ENCODE measurements at regions not wholly inside any gene's neighbourhood (a gene's known extent, or its start where the extent isn't known, plus 50 kb on each side); places are given as distances from the start of the nearest gene placed in this dataset.

DNA sequence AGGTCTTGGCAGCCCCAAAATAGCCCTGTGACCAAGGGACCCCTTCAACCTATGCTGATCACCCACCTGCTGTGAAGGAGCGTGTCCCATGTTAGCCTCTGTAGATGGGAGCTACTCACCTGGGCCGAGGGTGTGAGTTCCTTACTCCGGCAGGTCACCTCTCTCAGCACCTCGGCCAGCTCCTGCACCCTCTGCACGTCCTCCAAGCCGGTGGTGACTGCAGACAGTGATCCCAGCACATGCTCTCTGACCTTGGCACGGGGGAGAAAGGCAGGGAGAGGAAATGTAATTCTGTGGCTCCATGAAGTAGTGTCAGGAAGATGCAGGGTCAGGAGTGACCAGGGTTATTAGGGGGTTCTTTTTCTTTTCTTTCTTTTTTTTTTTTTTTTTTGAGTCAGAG, 67.7 kb upstream of the BCO1 start:
- DNase-seq = peak in 1 of 3 donors; percentile 28
- 29 to 33% methylated on average over 7 of the region's 7 CpGs for WGBS, 2 donors

DNA sequence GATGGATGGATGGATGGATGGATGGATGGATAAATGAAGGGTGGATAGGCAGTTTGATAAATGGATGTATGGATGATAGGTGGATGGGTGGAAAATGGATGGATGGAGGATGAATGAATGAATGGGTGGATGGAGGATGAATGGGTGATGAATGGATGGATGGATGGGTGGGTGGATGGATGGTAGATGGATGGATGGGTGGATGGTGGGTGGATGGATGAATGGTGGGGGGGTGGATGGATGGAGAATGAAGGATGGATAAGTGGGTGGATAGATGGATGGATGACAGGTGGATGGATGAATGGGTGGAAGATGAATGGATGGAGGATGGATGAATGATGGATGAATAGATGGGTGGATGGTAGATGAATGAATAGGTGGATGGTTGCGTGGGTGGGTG, 70.1 kb upstream of the BCO1 start:
- TF ChIP-seq, protein P1, sequence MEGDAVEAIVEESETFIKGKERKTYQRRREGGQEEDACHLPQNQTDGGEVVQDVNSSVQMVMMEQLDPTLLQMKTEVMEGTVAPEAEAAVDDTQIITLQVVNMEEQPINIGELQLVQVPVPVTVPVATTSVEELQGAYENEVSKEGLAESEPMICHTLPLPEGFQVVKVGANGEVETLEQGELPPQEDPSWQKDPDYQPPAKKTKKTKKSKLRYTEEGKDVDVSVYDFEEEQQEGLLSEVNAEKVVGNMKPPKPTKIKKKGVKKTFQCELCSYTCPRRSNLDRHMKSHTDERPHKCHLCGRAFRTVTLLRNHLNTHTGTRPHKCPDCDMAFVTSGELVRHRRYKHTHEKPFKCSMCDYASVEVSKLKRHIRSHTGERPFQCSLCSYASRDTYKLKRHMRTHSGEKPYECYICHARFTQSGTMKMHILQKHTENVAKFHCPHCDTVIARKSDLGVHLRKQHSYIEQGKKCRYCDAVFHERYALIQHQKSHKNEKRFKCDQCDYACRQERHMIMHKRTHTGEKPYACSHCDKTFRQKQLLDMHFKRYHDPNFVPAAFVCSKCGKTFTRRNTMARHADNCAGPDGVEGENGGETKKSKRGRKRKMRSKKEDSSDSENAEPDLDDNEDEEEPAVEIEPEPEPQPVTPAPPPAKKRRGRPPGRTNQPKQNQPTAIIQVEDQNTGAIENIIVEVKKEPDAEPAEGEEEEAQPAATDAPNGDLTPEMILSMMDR (IDR thresholded peaks at IDR 0.05; ENCODE audit: control extremely low read depth, extremely low read depth) = no peak
- no peak overlapping the region for H3K27ac ChIP-seq (ENCODE audit: low read depth in 1 of 2, low read length in 1 of 2)
- peaks cover 0 to 5% (median 0%) of the 10 kb centered on the region in 4 donors for H3K9me3 ChIP-seq (ENCODE audit: control insufficient read depth in 4 of 4, insufficient read depth in 3 of 4, low read length in 3 of 4)
- no peaks in the 10 kb centered on the region for H3K27me3 ChIP-seq (ENCODE audit: control insufficient read depth in 3 of 3, insufficient read depth in 3 of 3, low read length in 2 of 3)
- H3K36me3 ChIP-seq (ENCODE audit: control insufficient read depth in 4 of 4, insufficient read depth in 4 of 4, low read length in 4 of 4) = no peaks in the 10 kb centered on the region
- ATAC-seq (ENCODE audit: insufficient read depth, low FRiP score) (no peak), DNase-seq (no peak)
- no peak overlapping the region for H3K9ac ChIP-seq (ENCODE audit: insufficient read depth in 1 of 2, low read length in 2 of 2)
- WGBS, 2 donors = 89 to 90% methylated on average over 1 of the region's 1 CpG
- no peak overlapping the region for H3K4me3 ChIP-seq
- H3K4me1 ChIP-seq (ENCODE audit: control insufficient read depth in 5 of 5, insufficient read depth in 5 of 5, low read length in 5 of 5) = no peaks in the 10 kb centered on the region

More for the DNA sequence above, 67.7 kb upstream of the BCO1 start:
- Histone ChIP-seq H3K36me3 (ENCODE audit: control insufficient read depth in 4 of 4, insufficient read depth in 4 of 4, low read length in 4 of 4) (no peaks in the 10 kb centered on the region), H3K4me1 (ENCODE audit: control insufficient read depth in 5 of 5, insufficient read depth in 5 of 5, low read length in 5 of 5) (no peaks in the 10 kb centered on the region), H3K27ac (ENCODE audit: low read depth in 1 of 2, low read length in 1 of 2) (no peak overlapping the region), H3K9me3 (ENCODE audit: control insufficient read depth in 4 of 4, insufficient read depth in 3 of 4, low read length in 3 of 4) (peaks cover 0 to 3% (median 0%) of the 10 kb centered on the region in 4 donors), H3K27me3 (ENCODE audit: control insufficient read depth in 3 of 3, insufficient read depth in 3 of 3, low read length in 2 of 3) (no peaks in the 10 kb centered on the region), H3K4me3 (no peak overlapping the region), H3K9ac (ENCODE audit: insufficient read depth in 1 of 2, low read length in 2 of 2) (no peak overlapping the region)
- no peak for ATAC-seq (ENCODE audit: insufficient read depth, low FRiP score)
- TF ChIP-seq, protein P1 (IDR thresholded peaks at IDR 0.05; ENCODE audit: control extremely low read depth, extremely low read depth) = no peak

DNA sequence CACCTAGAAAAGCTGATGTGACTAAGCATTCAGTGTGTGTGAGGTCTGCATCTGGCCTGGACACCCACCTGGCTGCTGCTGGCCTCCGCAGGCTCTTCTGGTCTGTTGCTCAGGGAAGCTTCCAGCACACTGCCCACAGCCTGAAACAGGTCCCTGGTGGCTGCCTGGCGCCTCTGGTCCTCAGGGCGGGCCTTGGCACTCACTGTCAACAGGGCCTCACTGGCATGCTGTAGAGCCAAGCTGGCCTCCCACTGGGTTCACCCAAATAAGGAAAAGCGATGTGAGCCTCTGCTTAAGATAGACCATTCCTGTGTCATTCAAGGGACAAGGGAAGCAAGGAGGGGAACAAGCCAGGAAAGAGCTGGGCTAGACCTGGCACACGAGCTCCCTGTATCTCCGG, 70.6 kb upstream of the BCO1 start:
- Histone ChIP-seq H3K36me3 (ENCODE audit: control insufficient read depth in 4 of 4, insufficient read depth in 4 of 4, low read length in 4 of 4) (no peaks in the 10 kb centered on the region), H3K27me3 (ENCODE audit: control insufficient read depth in 3 of 3, insufficient read depth in 3 of 3, low read length in 2 of 3) (no peaks in the 10 kb centered on the region), H3K4me3 (no peak overlapping the region), H3K27ac (ENCODE audit: low read depth in 1 of 2, low read length in 1 of 2) (no peak overlapping the region), H3K9ac (ENCODE audit: insufficient read depth in 1 of 2, low read length in 2 of 2) (no peak overlapping the region), H3K4me1 (ENCODE audit: control insufficient read depth in 5 of 5, insufficient read depth in 5 of 5, low read length in 5 of 5) (no peaks in the 10 kb centered on the region), H3K9me3 (ENCODE audit: control insufficient read depth in 4 of 4, insufficient read depth in 3 of 4, low read length in 3 of 4) (peaks cover 0 to 5% (median 0%) of the 10 kb centered on the region in 4 donors)
- DNase-seq = no peak
- TF ChIP-seq, protein P1 (IDR thresholded peaks at IDR 0.05; ENCODE audit: control extremely low read depth, extremely low read depth) = no peak
- 71 to 91% methylated on average over 6 of the region's 6 CpGs for WGBS, 2 donors
- no peak for ATAC-seq (ENCODE audit: insufficient read depth, low FRiP score)

Data from lung (tissue), 11 donors.